Trophoblast cell (in vitro differentiated cells and primary cell): ENCODE measurements at regions not wholly inside any gene's neighbourhood (a gene's known extent, or its start where the extent isn't known, plus 50 kb on each side); places are given as distances from the start of the nearest gene placed in this dataset.

Experiments used
- DNase-seq, 2 donors: peaks; one replicate each; pipeline ENCODE4 v3.0.0-alpha.2; 2016
- H2AFZ ChIP-seq: 2 replicates; pipeline ENCODE4 v1.6.1; 2013; ENCODE audit warnings: low read length, moderate library complexity, mild to moderate bottlenecking; ENCODE audit not compliant: insufficient read depth, poor library complexity
- H2AK5ac ChIP-seq: 2 replicates; pipeline ENCODE4 v1.6.1; 2013; ENCODE audit warnings: mild to moderate bottlenecking, low read length
- H2BK120ac ChIP-seq: 2 replicates; pipeline ENCODE4 v1.6.1; 2013; ENCODE audit warnings: low read length, mild to moderate bottlenecking, moderate library complexity; ENCODE audit not compliant: insufficient read depth, poor library complexity
- H2BK12ac ChIP-seq: 2 replicates; pipeline ENCODE4 v1.6.1; 2013; ENCODE audit warnings: mild to moderate bottlenecking, low read length, moderate library complexity
- H2BK5ac ChIP-seq: 2 replicates; pipeline ENCODE4 v1.6.1; 2013; ENCODE audit warnings: low read length, low read depth, moderate library complexity, mild to moderate bottlenecking; ENCODE audit not compliant: poor library complexity
- H3K14ac ChIP-seq: 2 replicates; pipeline ENCODE4 v1.6.1; 2013; ENCODE audit warnings: mild to moderate bottlenecking, low read length
- H3K18ac ChIP-seq: 2 replicates; pipeline ENCODE4 v1.6.1; 2013; ENCODE audit warnings: mild to moderate bottlenecking, low read length
- H3K23ac ChIP-seq: 2 replicates; pipeline ENCODE4 v1.6.1; 2013; ENCODE audit warnings: low read length
- H3K27ac ChIP-seq: 2 replicates; pipeline ENCODE4 v1.5.1; 2013; ENCODE audit warnings: low read depth, mild to moderate bottlenecking, inconsistent platforms, low read length, moderate library complexity
- H3K27me3 ChIP-seq: 2 replicates; pipeline ENCODE4 v1.6.1; 2013; ENCODE audit warnings: inconsistent platforms, mild to moderate bottlenecking, low read length, moderate library complexity; ENCODE audit not compliant: insufficient read depth
- H3K36me3 ChIP-seq, 2 experiments: 1 replicate in 1 of 2; 2 replicates in 1 of 2; pipeline ENCODE4 v1.6.1; 2013; ENCODE audit warnings: low read length in 2 of 2, mild to moderate bottlenecking in 2 of 2, moderate library complexity in 1 of 2; ENCODE audit not compliant: insufficient read depth in 2 of 2, control insufficient read depth in 1 of 2
- H3K4ac ChIP-seq: 2 replicates; pipeline ENCODE4 v1.6.1; 2013; ENCODE audit warnings: low read depth, mild to moderate bottlenecking, low read length, moderate library complexity
- H3K4me1 ChIP-seq, 2 experiments: 1 replicate in 1 of 2; 2 replicates in 1 of 2; pipeline ENCODE4 v1.6.1; 2013; ENCODE audit warnings: low read length in 2 of 2, mild to moderate bottlenecking in 2 of 2, moderate library complexity in 1 of 2; ENCODE audit not compliant: insufficient read depth in 2 of 2, control insufficient read depth in 1 of 2
- H3K4me2 ChIP-seq: 2 replicates; pipeline ENCODE4 v1.6.1; 2013; ENCODE audit warnings: inconsistent platforms, mild to moderate bottlenecking, low read length, moderate library complexity
- H3K4me3 ChIP-seq: 2 replicates; pipeline ENCODE4 v1.5.1; 2013; ENCODE audit warnings: mild to moderate bottlenecking, low read depth, low read length, inconsistent platforms
- H3K79me1 ChIP-seq: one replicate; pipeline ENCODE4 v1.6.1; 2013; ENCODE audit warnings: low read length
- H3K79me2 ChIP-seq: 2 replicates; pipeline ENCODE4 v1.6.1; 2013; ENCODE audit warnings: low read length, mild to moderate bottlenecking; ENCODE audit not compliant: control insufficient read depth, insufficient read depth, poor library complexity
- H3K9ac ChIP-seq: 2 replicates; pipeline ENCODE4 v1.6.1; 2013; ENCODE audit warnings: mild to moderate bottlenecking, low read length
- H3K9me3 ChIP-seq: 2 replicates; pipeline ENCODE4 v1.6.1; 2013; ENCODE audit warnings: low read depth, mild to moderate bottlenecking, control low read depth, inconsistent platforms, low read length; ENCODE audit not compliant: insufficient read depth
- H4K12ac ChIP-seq: 2 replicates; pipeline ENCODE4 v1.6.1; 2013; ENCODE audit warnings: low read depth, mild to moderate bottlenecking, low read length, moderate library complexity
- H4K8ac ChIP-seq: 2 replicates; pipeline ENCODE4 v1.6.1; 2013; ENCODE audit warnings: low read depth, mild to moderate bottlenecking, low read length, moderate library complexity
- H4K91ac ChIP-seq: one replicate; pipeline ENCODE4 v1.6.1; 2013; ENCODE audit warnings: low read depth, mild to moderate bottlenecking, low read length, moderate library complexity
- WGBS: extraction: QIAGEN DNeasy Blood & Tissue Kit; methylation state at CpG from one replicate; pipeline ENCODE4 v1.1.7; 2013; ENCODE audit warnings: missing lambda C conversion rate; ENCODE audit not compliant: insufficient read length, insufficient coverage; ENCODE audit errors: extremely low coverage; 5-methylcytosine and 5-hydroxymethylcytosine counted together

GRCh38 chr11:31873124-31873523, 62.0 kb upstream of the PAX6 start:
- no peaks in the 10 kb centered on the region for H3K27me3 ChIP-seq
- H2BK5ac ChIP-seq, result no peak overlapping the region
- no peak overlapping the region for H3K9ac ChIP-seq
- peaks cover 3% of the 10 kb centered on the region for H3K79me1 ChIP-seq
- H3K4ac ChIP-seq, result no peak overlapping the region
- no peak overlapping the region for H2BK12ac ChIP-seq
- H3K36me3 ChIP-seq, result no peaks in the 10 kb centered on the region
- no peak overlapping the region for H3K23ac ChIP-seq
- no peak overlapping the region for H4K8ac ChIP-seq
- no peak overlapping the region for H4K91ac ChIP-seq
- no peak overlapping the region for H2BK120ac ChIP-seq
- no peak overlapping the region for H3K18ac ChIP-seq
- H3K14ac ChIP-seq, result no peak overlapping the region
- peak in 1 of 2 donors; percentile 47 for DNase-seq
- no peaks in the 10 kb centered on the region for H3K9me3 ChIP-seq
- H3K4me2 ChIP-seq, result no peak overlapping the region
- WGBS, result no CpG with 5 or more reads among the region's 2 CpGs
- H3K27ac ChIP-seq, result no peak overlapping the region
- H3K4me1 ChIP-seq, result peaks cover 4 to 13% of the 10 kb centered on the region in 2 experiments
- H2AK5ac ChIP-seq, result no peak overlapping the region
- no peak overlapping the region for H4K12ac ChIP-seq
- H2AFZ ChIP-seq, result no peak overlapping the region
- H3K79me2 ChIP-seq, result no peaks in the 10 kb centered on the region
- H3K4me3 ChIP-seq, result no peak overlapping the region

GRCh38 chr11:31872076-31872443, 60.9 kb upstream of the PAX6 start:
- no peak overlapping the region for H3K4me3 ChIP-seq
- H3K9me3 ChIP-seq, result no peaks in the 10 kb centered on the region
- H2BK5ac ChIP-seq, result no peak overlapping the region
- no CpG with 5 or more reads among the region's 3 CpGs for WGBS
- H3K9ac ChIP-seq, result no peak overlapping the region
- no peak overlapping the region for H2BK12ac ChIP-seq
- H3K27me3 ChIP-seq, result no peaks in the 10 kb centered on the region
- no peak overlapping the region for H3K27ac ChIP-seq
- H4K12ac ChIP-seq, result no peak overlapping the region
- H2AK5ac ChIP-seq, result no peak overlapping the region
- H3K4me2 ChIP-seq, result no peak overlapping the region
- H3K4ac ChIP-seq, result no peak overlapping the region
- no peak overlapping the region for H3K23ac ChIP-seq
- no peak for DNase-seq
- no peak overlapping the region for H4K8ac ChIP-seq
- no peak overlapping the region for H4K91ac ChIP-seq
- H3K79me1 ChIP-seq, result peaks cover 3% of the 10 kb centered on the region
- H3K14ac ChIP-seq, result no peak overlapping the region
- H2BK120ac ChIP-seq, result no peak overlapping the region
- no peak overlapping the region for H2AFZ ChIP-seq
- H3K79me2 ChIP-seq, result no peaks in the 10 kb centered on the region
- H3K18ac ChIP-seq, result no peak overlapping the region
- no peaks in the 10 kb centered on the region for H3K36me3 ChIP-seq
- peaks cover 4 to 13% of the 10 kb centered on the region in 2 experiments for H3K4me1 ChIP-seq

DNA sequence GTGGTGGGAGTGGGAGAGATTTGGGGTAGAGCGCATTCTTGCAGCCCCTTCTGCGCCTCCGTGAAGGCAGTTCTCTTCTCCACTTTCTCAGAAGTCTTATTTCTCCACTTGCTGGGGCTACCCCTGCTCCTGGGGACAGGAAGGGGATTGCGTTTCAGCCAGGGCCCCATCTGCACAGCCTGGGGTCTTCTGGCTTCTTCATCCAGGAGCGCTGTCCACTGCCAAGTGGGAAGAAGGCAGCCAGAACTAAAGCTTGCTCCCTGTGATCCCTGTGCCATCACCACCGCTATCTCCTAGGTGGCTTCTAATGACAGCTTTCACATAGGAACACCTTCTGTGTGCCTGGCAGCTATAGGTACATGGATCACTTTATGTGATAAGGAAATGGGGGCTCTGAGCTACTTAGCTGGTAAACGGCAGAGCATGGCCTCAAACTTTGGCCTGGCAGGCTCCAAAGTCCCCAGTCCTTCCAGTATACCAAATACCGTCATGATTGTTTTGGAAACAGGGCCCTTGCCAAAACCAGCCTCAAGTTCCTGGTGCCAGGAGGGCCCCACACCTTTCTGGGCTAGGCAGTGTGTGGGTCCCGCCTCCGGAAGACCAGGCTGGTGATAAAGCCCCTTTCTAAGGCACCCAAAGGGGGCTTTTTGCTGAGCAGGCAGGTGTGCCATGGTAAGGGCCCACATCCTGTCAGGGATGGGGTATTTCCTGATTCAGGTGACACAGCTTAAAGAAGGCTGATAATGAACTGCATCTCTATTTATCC, 60.4 kb upstream of the PAX6 start:
- Histone ChIP-seq H3K9ac (no peak overlapping the region), H3K23ac (no peak overlapping the region), H3K79me2 (no peaks in the 10 kb centered on the region), H3K4ac (no peak overlapping the region), H3K4me3 (no peak overlapping the region), H3K4me1 (peaks cover 4 to 13% of the 10 kb centered on the region in 2 experiments), H3K14ac (no peak overlapping the region), H3K9me3 (no peaks in the 10 kb centered on the region), H4K91ac (no peak overlapping the region), H2AFZ (no peak overlapping the region), H4K12ac (no peak overlapping the region), H3K79me1 (peaks cover 3% of the 10 kb centered on the region), H2BK5ac (no peak overlapping the region), H2BK120ac (no peak overlapping the region), H3K27me3 (no peaks in the 10 kb centered on the region), H3K27ac (no peak overlapping the region), H3K36me3 (no peaks in the 10 kb centered on the region), H2BK12ac (peak overlapping the region; percentile 16), H4K8ac (no peak overlapping the region), H3K18ac (no peak overlapping the region), H2AK5ac (no peak overlapping the region), H3K4me2 (no peak overlapping the region)
- DNase-seq, result no peak
- WGBS, result no CpG with 5 or more reads among the region's 10 CpGs

DNA sequence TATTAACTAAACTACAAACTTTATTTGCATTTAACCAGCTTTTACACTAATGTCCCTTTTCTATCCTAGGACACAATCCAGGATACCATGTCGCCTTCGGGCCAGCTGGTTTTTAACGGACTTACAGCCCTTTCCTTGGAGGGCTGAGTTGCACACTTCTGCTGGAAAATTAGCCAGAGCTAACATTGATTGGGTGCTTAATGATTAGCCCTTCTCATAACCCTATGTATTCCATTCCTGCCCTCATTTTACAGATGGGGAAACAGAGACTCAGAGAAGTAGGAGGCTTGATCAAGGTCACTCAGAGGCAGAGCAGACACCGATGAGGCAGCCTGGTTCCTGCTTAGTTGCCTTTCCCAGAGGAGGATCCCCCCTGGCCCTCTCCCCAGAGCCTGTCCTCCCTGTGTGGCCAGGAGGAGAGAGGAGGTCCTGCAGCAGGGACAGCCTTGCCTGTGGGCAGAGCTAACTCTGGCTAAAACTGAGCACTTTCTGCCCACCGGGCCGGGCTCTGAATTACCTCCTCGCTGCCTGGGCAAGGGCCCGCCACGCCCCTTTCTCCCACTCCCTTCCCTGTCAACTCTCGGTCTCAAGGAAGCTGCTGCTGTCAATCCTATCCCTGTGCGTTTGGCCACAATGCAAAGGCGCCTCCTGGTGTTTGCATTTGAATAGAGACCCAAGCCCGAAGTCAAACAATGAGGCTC, 59.6 kb upstream of the PAX6 start:
- peak; percentile 38 to 65 for DNase-seq
- no peaks in the 10 kb centered on the region for H3K9me3 ChIP-seq
- H2BK5ac ChIP-seq, result no peak overlapping the region
- no peaks in the 10 kb centered on the region for H3K27me3 ChIP-seq
- H2AK5ac ChIP-seq, result no peak overlapping the region
- H3K4me2 ChIP-seq, result peak overlapping the region; percentile 45
- no peaks in the 10 kb centered on the region for H3K79me1 ChIP-seq
- H2BK120ac ChIP-seq, result no peak overlapping the region
- peaks cover 0 to 9% of the 10 kb centered on the region in 2 experiments for H3K4me1 ChIP-seq
- H3K23ac ChIP-seq, result no peak overlapping the region
- H3K27ac ChIP-seq, result no peak overlapping the region
- WGBS, result no CpG with 5 or more reads among the region's 13 CpGs
- no peak overlapping the region for H3K18ac ChIP-seq
- H3K14ac ChIP-seq, result no peak overlapping the region
- H2BK12ac ChIP-seq, result no peak overlapping the region
- no peaks in the 10 kb centered on the region for H3K79me2 ChIP-seq
- H3K9ac ChIP-seq, result no peak overlapping the region
- H3K4ac ChIP-seq, result no peak overlapping the region
- H3K4me3 ChIP-seq, result no peak overlapping the region
- no peak overlapping the region for H4K8ac ChIP-seq
- H4K12ac ChIP-seq, result no peak overlapping the region
- H4K91ac ChIP-seq, result no peak overlapping the region
- no peaks in the 10 kb centered on the region for H3K36me3 ChIP-seq
- H2AFZ ChIP-seq, result no peak overlapping the region
